ENCODE measurements at regions not wholly inside any gene's neighbourhood (a gene's known extent, or its start where the extent isn't known, plus 50 kb on each side); places are given as distances from the start of the nearest gene placed in this dataset.

DNA sequence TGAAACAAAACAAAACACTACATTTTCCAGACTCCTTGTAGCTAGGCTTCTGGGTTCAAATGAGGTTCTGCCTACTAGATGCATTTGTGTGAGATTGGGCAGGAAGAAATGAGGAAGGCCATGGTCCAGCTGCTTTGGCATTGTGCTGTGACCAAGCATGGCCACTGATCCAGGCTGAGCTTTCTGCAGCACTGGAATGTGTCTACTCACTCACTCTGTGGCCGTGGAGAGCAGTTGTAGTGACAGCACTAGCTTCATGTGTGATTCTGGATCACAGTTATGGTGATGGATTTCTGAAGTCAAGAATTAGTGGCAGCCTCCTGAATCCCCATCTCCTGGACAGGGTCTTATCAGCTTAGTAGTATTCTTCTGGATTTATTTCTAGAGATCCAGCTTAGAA lies 358.9 kb downstream of the GPAT3 start:
- Mint-ChIP-seq H3K27me3 (ENCODE audit: unreplicated experiment) (no peaks in the 10 kb centered on the region), H3K36me3 (ENCODE audit: unreplicated experiment) (no peaks in the 10 kb centered on the region), H3K27ac (ENCODE audit: unreplicated experiment) (no peak overlapping the region), H3K4me3 (ENCODE audit: unreplicated experiment) (no peak overlapping the region), H3K4me1 (ENCODE audit: unreplicated experiment) (peaks cover 8% of the 10 kb centered on the region), H3K9me3 (ENCODE audit: unreplicated experiment) (peaks cover 3% of the 10 kb centered on the region)
- TF ChIP-seq, protein P1, sequence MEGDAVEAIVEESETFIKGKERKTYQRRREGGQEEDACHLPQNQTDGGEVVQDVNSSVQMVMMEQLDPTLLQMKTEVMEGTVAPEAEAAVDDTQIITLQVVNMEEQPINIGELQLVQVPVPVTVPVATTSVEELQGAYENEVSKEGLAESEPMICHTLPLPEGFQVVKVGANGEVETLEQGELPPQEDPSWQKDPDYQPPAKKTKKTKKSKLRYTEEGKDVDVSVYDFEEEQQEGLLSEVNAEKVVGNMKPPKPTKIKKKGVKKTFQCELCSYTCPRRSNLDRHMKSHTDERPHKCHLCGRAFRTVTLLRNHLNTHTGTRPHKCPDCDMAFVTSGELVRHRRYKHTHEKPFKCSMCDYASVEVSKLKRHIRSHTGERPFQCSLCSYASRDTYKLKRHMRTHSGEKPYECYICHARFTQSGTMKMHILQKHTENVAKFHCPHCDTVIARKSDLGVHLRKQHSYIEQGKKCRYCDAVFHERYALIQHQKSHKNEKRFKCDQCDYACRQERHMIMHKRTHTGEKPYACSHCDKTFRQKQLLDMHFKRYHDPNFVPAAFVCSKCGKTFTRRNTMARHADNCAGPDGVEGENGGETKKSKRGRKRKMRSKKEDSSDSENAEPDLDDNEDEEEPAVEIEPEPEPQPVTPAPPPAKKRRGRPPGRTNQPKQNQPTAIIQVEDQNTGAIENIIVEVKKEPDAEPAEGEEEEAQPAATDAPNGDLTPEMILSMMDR (IDR thresholded peaks at IDR 0.05): no peak
- DNase-seq (ENCODE audit: extremely low spot score, unreplicated experiment): no peak

DNA sequence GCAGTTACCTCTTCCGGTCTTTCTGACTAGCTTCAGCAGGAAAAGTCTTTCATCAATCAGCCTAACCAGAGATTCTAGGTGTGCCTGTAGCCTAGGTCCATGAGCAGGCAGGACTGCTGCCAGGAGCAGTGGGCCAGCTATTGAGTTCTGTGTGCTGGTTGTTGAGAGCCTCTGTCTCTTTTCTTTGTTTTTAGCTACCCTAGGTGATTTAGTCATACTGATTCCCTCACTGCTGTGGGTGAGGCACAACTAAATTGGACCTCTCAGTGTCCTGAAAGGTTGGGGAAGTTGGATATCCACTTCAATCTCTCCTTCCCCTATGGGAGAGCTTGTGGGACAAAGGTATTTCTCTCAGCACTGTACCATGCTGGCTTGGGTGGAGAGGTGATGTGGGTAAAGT lies 354.9 kb downstream of the GPAT3 start:
- no peak for DNase-seq (ENCODE audit: extremely low spot score, unreplicated experiment)
- Mint-ChIP-seq H3K36me3 (ENCODE audit: unreplicated experiment) (no peaks in the 10 kb centered on the region), H3K9me3 (ENCODE audit: unreplicated experiment) (peaks cover 8% of the 10 kb centered on the region), H3K27me3 (ENCODE audit: unreplicated experiment) (no peaks in the 10 kb centered on the region), H3K4me1 (ENCODE audit: unreplicated experiment) (peaks cover 8% of the 10 kb centered on the region), H3K4me3 (ENCODE audit: unreplicated experiment) (no peak overlapping the region), H3K27ac (ENCODE audit: unreplicated experiment) (no peak overlapping the region)
- TF ChIP-seq, protein P1 (IDR thresholded peaks at IDR 0.05): no peak

DNA sequence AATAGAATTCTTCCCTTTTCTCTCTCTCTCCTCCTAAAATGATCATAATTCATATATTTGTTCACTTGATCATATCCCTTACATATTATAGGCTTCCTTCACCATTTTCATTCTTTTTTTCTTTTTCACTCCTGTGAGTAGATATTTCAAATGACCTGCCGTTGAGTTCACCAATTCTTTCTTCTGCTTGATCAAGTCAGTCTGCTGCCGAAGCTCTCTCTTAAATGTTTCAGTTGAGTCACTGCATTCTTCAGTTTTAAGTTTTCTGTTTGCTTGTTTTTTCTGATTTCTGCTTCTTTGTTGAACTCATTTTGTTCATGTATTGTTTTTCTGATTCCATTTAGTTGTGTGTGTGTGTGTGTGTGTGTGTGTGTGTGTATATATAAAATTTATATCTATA lies 354.3 kb downstream of the GPAT3 start:
- no peak overlapping the region for H3K4me3 Mint-ChIP-seq (ENCODE audit: unreplicated experiment)
- H3K27ac Mint-ChIP-seq (ENCODE audit: unreplicated experiment): no peak overlapping the region
- H3K36me3 Mint-ChIP-seq (ENCODE audit: unreplicated experiment): no peaks in the 10 kb centered on the region
- no peaks in the 10 kb centered on the region for H3K27me3 Mint-ChIP-seq (ENCODE audit: unreplicated experiment)
- TF ChIP-seq, protein P1 (IDR thresholded peaks at IDR 0.05): no peak
- no peak for DNase-seq (ENCODE audit: extremely low spot score, unreplicated experiment)
- peaks cover 8% of the 10 kb centered on the region for H3K4me1 Mint-ChIP-seq (ENCODE audit: unreplicated experiment)
- H3K9me3 Mint-ChIP-seq (ENCODE audit: unreplicated experiment): peaks cover 8% of the 10 kb centered on the region

DNA sequence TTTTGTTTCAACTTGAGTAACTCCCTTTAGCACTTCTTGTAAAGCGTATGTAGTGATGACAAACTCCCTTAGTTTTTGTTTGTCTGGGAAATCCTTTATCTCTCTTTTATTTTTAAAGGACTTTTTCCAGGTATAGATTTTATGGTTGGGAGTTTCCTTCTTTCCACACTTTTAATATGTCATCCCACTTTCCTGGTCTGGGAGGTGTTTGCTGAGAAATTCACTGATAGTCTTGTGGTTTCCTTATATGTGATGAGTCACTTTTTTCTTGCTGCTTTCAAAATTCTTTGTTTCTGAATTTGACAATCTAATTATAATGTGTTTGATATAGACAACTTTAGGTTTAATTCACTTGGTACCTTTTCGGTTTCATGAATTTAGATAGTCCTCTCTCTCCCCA lies 353.9 kb downstream of the GPAT3 start:
- Mint-ChIP-seq H3K4me3 (ENCODE audit: unreplicated experiment) (no peak overlapping the region), H3K27ac (ENCODE audit: unreplicated experiment) (no peak overlapping the region), H3K36me3 (ENCODE audit: unreplicated experiment) (no peaks in the 10 kb centered on the region), H3K9me3 (ENCODE audit: unreplicated experiment) (peaks cover 8% of the 10 kb centered on the region), H3K4me1 (ENCODE audit: unreplicated experiment) (peaks cover 9% of the 10 kb centered on the region), H3K27me3 (ENCODE audit: unreplicated experiment) (no peaks in the 10 kb centered on the region)
- TF ChIP-seq, protein P1 (IDR thresholded peaks at IDR 0.05): no peak
- no peak for DNase-seq (ENCODE audit: extremely low spot score, unreplicated experiment)

DNA sequence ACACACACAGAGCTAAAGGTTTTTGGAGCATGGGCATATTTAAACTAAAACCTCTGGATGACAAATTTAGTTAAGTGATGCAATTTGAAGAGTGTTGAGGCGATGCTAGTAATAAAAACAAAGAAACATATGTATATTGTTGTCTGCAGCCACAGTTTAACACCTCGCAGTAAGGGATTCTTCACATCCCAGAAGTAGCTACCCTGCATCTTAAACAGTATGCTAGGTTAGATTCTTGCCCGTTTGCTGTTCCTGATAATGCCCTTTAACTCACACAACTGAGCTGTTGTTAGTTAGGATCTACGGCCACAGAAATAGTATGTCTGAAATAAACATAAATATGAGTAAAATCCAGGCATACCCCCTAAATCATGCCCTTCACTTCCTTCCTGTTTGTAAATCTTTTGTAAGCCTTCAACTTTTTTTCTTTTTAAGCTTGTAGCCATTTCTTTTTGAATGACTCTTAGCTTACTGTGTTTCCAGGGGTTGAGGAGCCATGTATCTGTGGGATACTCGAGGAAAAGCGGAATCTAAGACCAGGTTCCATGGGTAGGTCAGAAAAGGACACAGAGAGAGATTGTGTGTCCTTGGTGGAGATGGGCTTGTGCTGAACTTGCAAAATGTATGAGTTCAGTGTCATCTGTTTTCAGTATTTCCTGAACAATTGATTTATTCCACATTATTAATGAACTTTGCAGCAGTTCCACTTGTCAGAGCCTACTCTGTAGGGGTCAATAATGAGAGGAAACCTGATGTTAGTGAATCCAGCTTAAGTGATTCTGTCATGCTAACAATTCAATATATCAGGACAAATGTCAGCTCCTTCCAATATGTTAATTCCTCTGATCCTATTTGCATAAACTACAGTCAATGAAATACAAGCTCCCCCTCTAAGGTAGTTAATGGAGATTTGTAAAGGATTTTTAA lies 349.6 kb downstream of the GPAT3 start:
- no peak overlapping the region for H3K4me3 Mint-ChIP-seq (ENCODE audit: unreplicated experiment)
- H3K36me3 Mint-ChIP-seq (ENCODE audit: unreplicated experiment): no peaks in the 10 kb centered on the region

More for the DNA sequence above, 349.6 kb downstream of the GPAT3 start:
- DNase-seq (ENCODE audit: extremely low spot score, unreplicated experiment): no peak
- Mint-ChIP-seq H3K27ac (ENCODE audit: unreplicated experiment) (no peak overlapping the region), H3K9me3 (ENCODE audit: unreplicated experiment) (peaks cover 8% of the 10 kb centered on the region), H3K4me1 (ENCODE audit: unreplicated experiment) (peaks cover 11% of the 10 kb centered on the region), H3K27me3 (ENCODE audit: unreplicated experiment) (no peaks in the 10 kb centered on the region)
- TF ChIP-seq, protein P1 (IDR thresholded peaks at IDR 0.05): no peak
